GM12878 (cell line): ENCODE measurements at regions not wholly inside any gene's neighbourhood (a gene's known extent, or its start where the extent isn't known, plus 50 kb on each side); places are given as distances from the start of the nearest gene placed in this dataset.

Source experiments
- ASH2L ChIP-seq: fragments of 300-600, 200-600 bp; sonication (generic); IDR thresholded peaks from 2 replicates; pipeline ENCODE4 v1.6.1; 2017; ENCODE audit warnings: low read depth, mild to moderate bottlenecking, borderline replicate concordance
- BACH1 ChIP-seq: fragments of 450-650 bp; IDR thresholded peaks from 2 replicates; pipeline ENCODE4 v1.6.1; 2017; ENCODE audit warnings: mild to moderate bottlenecking, borderline replicate concordance
- CTCF ChIP-seq, 3 experiments: IDR thresholded peaks in 2 of 3; conservative IDR thresholded peaks in 1 of 3; 2 replicates each; pipeline ENCODE4 v1.5.1; 2011; ENCODE audit warnings: low read depth in 3 of 3, low read length in 3 of 3, mild to moderate bottlenecking in 3 of 3, control low read depth in 2 of 3, moderate library complexity in 2 of 3, inconsistent platforms in 1 of 3, mixed read lengths in 1 of 3; ENCODE audit not compliant: control insufficient read depth in 2 of 3, insufficient read depth in 1 of 3; ENCODE audit errors: extremely low read depth in 1 of 3
- EGR1 ChIP-seq, 2 experiments: IDR thresholded peaks; 1 replicate in 1 of 2; 2 replicates in 1 of 2; pipeline ENCODE4 v1.6.1; 2011 to 2012; ENCODE audit warnings: low read depth in 2 of 2, low read length in 2 of 2, borderline replicate concordance in 1 of 2, mild to moderate bottlenecking in 1 of 2, moderate library complexity in 1 of 2
- ESRRA ChIP-seq: IDR thresholded peaks from 2 replicates; pipeline ENCODE4 v1.6.1; 2012; ENCODE audit warnings: mild to moderate bottlenecking, low read length, improper control_type of control experiment
- GABPA ChIP-seq: IDR thresholded peaks from 2 replicates; pipeline ENCODE4 v1.6.1; 2014; ENCODE audit warnings: antibody characterized with exemption, low read depth, mild to moderate bottlenecking, inconsistent platforms
- NR2C2 ChIP-seq: IDR thresholded peaks from 2 replicates; pipeline ENCODE4 v1.6.1; 2011; ENCODE audit warnings: borderline replicate concordance, low read depth; ENCODE audit not compliant: control insufficient read depth, insufficient read length
- POLR2AphosphoS5 ChIP-seq: IDR thresholded peaks from 2 replicates; pipeline ENCODE4 v1.6.1; 2011; ENCODE audit warnings: mild to moderate bottlenecking, low read length, inconsistent platforms
- REST ChIP-seq: IDR thresholded peaks from 2 replicates; pipeline ENCODE4 v1.6.1; 2012; ENCODE audit warnings: mild to moderate bottlenecking, low read depth, low read length
- SMC3 ChIP-seq: IDR thresholded peaks from 2 replicates; pipeline ENCODE4 v1.6.1; 2011; ENCODE audit warnings: low read length, improper control_type of control experiment, borderline replicate concordance
- TAF1 ChIP-seq: IDR thresholded peaks from 2 replicates; pipeline ENCODE4 v1.6.1; 2011; ENCODE audit warnings: mild to moderate bottlenecking, low read depth, low read length, borderline replicate concordance
- ZBED1 ChIP-seq: IDR thresholded peaks from 2 replicates; pipeline ENCODE4 v1.6.1; 2016; ENCODE audit warnings: borderline replicate concordance
- TF ChIP-seq, protein P1 (sequence below): IDR thresholded peaks from 2 replicates; pipeline ENCODE4 v1.6.1; 2012; ENCODE audit warnings: low read depth, low read length, improper control_type of control experiment

GRCh38 chr5:163134061-163134460, 303.3 kb upstream of the CCNG1 start:
- TF ChIP-seq ASH2L, result no peak
- no peak for TF ChIP-seq SMC3
- no peak for TF ChIP-seq EGR1 (IDR thresholded peaks at IDR 0.05; ENCODE audit: borderline replicate concordance in 1 of 2, low read depth in 2 of 2, low read length in 2 of 2)
- TF ChIP-seq, protein P1, sequence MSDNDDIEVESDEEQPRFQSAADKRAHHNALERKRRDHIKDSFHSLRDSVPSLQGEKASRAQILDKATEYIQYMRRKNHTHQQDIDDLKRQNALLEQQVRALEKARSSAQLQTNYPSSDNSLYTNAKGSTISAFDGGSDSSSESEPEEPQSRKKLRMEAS, result no peak
- TF ChIP-seq POLR2AphosphoS5, result no peak
- no peak for TF ChIP-seq ZBED1
- no peak for TF ChIP-seq REST
- no peak for TF ChIP-seq CTCF (IDR thresholded peaks at IDR 0.05 in 2 of 3, conservative IDR thresholded peaks at IDR 0.05 in 1 of 3; ENCODE audit: control insufficient read depth in 2 of 3, extremely low read depth in 1 of 3, insufficient read depth in 1 of 3, low read depth in 3 of 3, low read length in 3 of 3)
- no peak for TF ChIP-seq TAF1
- no peak for TF ChIP-seq BACH1
- no peak for TF ChIP-seq ESRRA
- no peak for TF ChIP-seq NR2C2
- no peak for TF ChIP-seq GABPA
